ENCODE measurements at regions not wholly inside any gene's neighbourhood (a gene's known extent, or its start where the extent isn't known, plus 50 kb on each side); places are given as distances from the start of the nearest gene placed in this dataset.

DNA sequence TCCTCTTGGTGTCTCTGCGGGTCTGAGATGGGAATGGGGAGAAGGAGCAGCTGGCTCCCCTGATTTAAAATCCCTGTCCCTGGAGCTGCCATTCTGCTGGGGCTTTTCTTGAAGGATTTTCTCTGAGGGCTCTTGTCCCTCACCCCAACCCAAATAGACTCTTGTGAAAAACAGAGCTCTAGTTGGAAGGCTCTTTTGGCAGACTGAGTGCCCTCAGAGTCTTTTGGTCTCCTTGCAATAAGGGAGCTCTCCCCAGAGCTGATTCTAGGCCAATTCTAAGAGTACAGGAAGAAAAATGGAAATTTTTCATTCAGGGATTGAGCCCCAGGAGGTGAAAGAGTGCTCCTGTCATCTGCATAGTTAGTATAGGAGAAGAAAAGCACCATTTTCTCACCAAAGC, 238.3 kb downstream of the COG6 start:
- ATAC-seq (no peak), DNase-seq (no peak)
- ChIA-PET POLR2A (interaction anchor here (0.5 to 1.7 kb wide), 2 partner anchors 9 to 104 kb away, joined by 4 to 5 read pairs; no protein-coding TSS in a partner anchor), CTCF (interaction anchor here (1.1 to 1.4 kb wide), 2 partner anchors 13 to 49 kb away, joined by 3 read pairs; no protein-coding TSS in a partner anchor)
- Histone ChIP-seq H3K27ac (ENCODE audit: low read depth, low read length) (no peak overlapping the region), H3K9me3 (ENCODE audit: control insufficient read depth in 2 of 3, low read length in 3 of 3) (no peaks in the 10 kb centered on the region), H3K27me3 (ENCODE audit: control insufficient read depth in 2 of 2, insufficient read depth in 2 of 2, low read length in 2 of 2) (no peaks in the 10 kb centered on the region), H3K36me3 (ENCODE audit: control insufficient read depth in 2 of 3, insufficient read depth in 3 of 3, low read length in 3 of 3) (no peaks in the 10 kb centered on the region), H3K4me1 (ENCODE audit: control insufficient read depth in 2 of 2, insufficient read depth in 2 of 2, low read length in 2 of 2) (peaks cover 0 to 31% of the 10 kb centered on the region in 2 donors), H3K4me3 (ENCODE audit: low read length) (no peak overlapping the region)
- H3K36me3 Mint-ChIP-seq, result peaks cover 0 to 5% (median 0%) of the 10 kb centered on the region in 5 donors
- H3K4me1 Mint-ChIP-seq, result peaks cover 20 to 51% (median 43%) of the 10 kb centered on the region in 7 donors
- intact Hi-C loops (cut with micrococcal nuclease), result loop anchor here in 1 of 2 donors (2.0 to 5.0 kb wide), 2 partner anchors 49 to 117 kb away; no protein-coding TSS in a partner anchor
- H3K4me3 Mint-ChIP-seq, result peak overlapping the region in 8 of 10 donors; percentile 15 to 80 (median 46)
- H3K9me3 Mint-ChIP-seq, result peaks cover 0 to 1% (median 0%) of the 10 kb centered on the region in 11 donors
- H3K27ac Mint-ChIP-seq, result peak overlapping the region in 7 of 9 donors; percentile 49 to 85 (median 71)
- H3K27me3 Mint-ChIP-seq, result peaks cover 0 to 8% (median 0%) of the 10 kb centered on the region in 5 donors

DNA sequence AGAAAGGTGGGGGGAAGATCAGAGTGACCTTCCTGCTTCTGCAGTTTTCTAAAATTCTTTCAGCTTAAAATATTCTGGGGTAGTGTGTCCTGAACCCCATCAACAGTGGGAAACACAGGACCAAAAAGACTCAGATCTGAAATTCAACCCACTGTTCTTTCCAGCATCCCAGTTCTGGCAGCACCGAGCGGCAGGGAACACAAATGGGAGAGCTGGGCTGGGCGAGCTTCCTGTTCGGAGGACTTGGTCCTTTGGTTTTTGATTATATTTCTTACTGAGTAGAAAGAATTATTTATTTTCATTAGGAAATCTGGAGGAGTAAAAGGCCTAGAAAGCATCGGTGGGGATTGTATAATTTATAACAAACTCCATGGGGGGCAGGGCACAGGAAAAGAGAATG, 239.1 kb downstream of the COG6 start:
- DNase-seq (no peak), ATAC-seq (no peak)
- Mint-ChIP-seq H3K27ac (peak overlapping the region in 5 of 9 donors; percentile 34 to 85 (median 67)), H3K36me3 (peaks cover 0 to 5% (median 0%) of the 10 kb centered on the region in 5 donors), H3K4me1 (peaks cover 20 to 48% (median 43%) of the 10 kb centered on the region in 7 donors), H3K4me3 (no peak overlapping the region), H3K9me3 (peaks cover 0 to 1% (median 0%) of the 10 kb centered on the region in 11 donors), H3K27me3 (peaks cover 0 to 8% (median 0%) of the 10 kb centered on the region in 5 donors)
- Histone ChIP-seq H3K4me3 (ENCODE audit: low read length) (no peak overlapping the region), H3K4me1 (ENCODE audit: control insufficient read depth in 2 of 2, insufficient read depth in 2 of 2, low read length in 2 of 2) (peaks cover 0 to 31% of the 10 kb centered on the region in 2 donors), H3K27me3 (ENCODE audit: control insufficient read depth in 2 of 2, insufficient read depth in 2 of 2, low read length in 2 of 2) (no peaks in the 10 kb centered on the region), H3K9me3 (ENCODE audit: control insufficient read depth in 2 of 3, low read length in 3 of 3) (no peaks in the 10 kb centered on the region), H3K36me3 (ENCODE audit: control insufficient read depth in 2 of 3, insufficient read depth in 3 of 3, low read length in 3 of 3) (no peaks in the 10 kb centered on the region), H3K27ac (ENCODE audit: low read depth, low read length) (no peak overlapping the region)
- intact Hi-C loops (cut with micrococcal nuclease), result loop anchor here in 1 of 2 donors (5.0 kb wide), 1 partner anchor 117 kb away; no protein-coding TSS in a partner anchor
- POLR2A ChIA-PET, result no interaction called here
- CTCF ChIA-PET, result interaction anchor here (1.4 kb wide), 1 partner anchor 12 kb away, joined by 3 read pairs; no protein-coding TSS in a partner anchor

DNA sequence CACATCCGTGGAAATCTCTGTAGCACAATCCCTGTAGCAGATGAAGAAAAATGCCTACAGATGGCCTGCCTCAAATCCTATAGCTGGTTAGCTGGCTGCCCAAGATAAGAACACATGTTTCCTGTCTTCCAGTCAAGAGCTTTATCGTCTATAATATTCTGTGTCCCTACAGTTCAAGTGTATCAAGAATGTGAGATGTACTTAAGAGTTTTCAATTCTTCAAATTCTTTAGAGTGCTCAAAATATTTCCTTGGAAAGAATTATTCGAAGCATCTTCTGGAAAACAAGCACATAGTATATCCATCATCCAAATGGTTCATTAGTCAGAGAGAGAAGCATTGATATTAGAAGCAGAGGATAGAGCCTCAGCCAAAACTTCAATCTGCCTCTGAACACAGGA, 239.8 kb downstream of the COG6 start:
- POLR2A ChIA-PET, result no interaction called here
- Mint-ChIP-seq H3K27me3 (peaks cover 0 to 8% (median 0%) of the 10 kb centered on the region in 5 donors), H3K27ac (peak overlapping the region in 2 of 9 donors; percentile 15 to 59), H3K4me3 (peak overlapping the region in 1 of 10 donors; percentile 14), H3K4me1 (peaks cover 20 to 48% (median 43%) of the 10 kb centered on the region in 7 donors), H3K36me3 (peaks cover 0 to 5% (median 1%) of the 10 kb centered on the region in 5 donors), H3K9me3 (peaks cover 0 to 1% (median 0%) of the 10 kb centered on the region in 11 donors)
- CTCF ChIA-PET, result no interaction called here
- intact Hi-C loops (cut with micrococcal nuclease), result no loop called here
- ATAC-seq, result no peak
- Histone ChIP-seq H3K9me3 (ENCODE audit: control insufficient read depth in 2 of 3, low read length in 3 of 3) (no peaks in the 10 kb centered on the region), H3K27me3 (ENCODE audit: control insufficient read depth in 2 of 2, insufficient read depth in 2 of 2, low read length in 2 of 2) (no peaks in the 10 kb centered on the region), H3K4me1 (ENCODE audit: control insufficient read depth in 2 of 2, insufficient read depth in 2 of 2, low read length in 2 of 2) (peaks cover 0 to 31% of the 10 kb centered on the region in 2 donors), H3K36me3 (ENCODE audit: control insufficient read depth in 2 of 3, insufficient read depth in 3 of 3, low read length in 3 of 3) (no peaks in the 10 kb centered on the region), H3K4me3 (ENCODE audit: low read length) (no peak overlapping the region), H3K27ac (ENCODE audit: low read depth, low read length) (no peak overlapping the region)
- DNase-seq, result no peak

DNA sequence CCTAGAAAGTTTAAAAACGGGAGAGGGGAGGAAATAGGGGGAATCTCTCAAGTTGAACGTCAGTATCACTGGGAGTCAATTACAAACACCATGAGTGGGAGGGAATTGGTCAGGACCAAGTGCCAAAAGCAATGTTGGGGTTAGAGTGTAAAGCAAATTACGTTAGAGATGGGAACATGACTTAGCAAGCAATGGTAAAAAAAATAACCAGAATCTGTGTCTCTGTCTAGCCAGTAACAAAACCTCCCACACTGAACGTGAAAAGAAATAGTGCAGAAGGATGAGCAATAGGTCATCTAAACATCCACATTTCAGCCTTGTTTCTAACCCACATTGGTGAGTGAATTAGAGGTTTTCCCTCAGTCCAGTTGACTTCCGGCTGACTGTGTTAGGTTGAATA, 242.2 kb downstream of the COG6 start:
- Histone ChIP-seq H3K36me3 (ENCODE audit: control insufficient read depth in 2 of 3, insufficient read depth in 3 of 3, low read length in 3 of 3) (no peaks in the 10 kb centered on the region), H3K27ac (ENCODE audit: low read depth, low read length) (no peak overlapping the region), H3K4me3 (ENCODE audit: low read length) (no peak overlapping the region), H3K9me3 (ENCODE audit: control insufficient read depth in 2 of 3, low read length in 3 of 3) (no peaks in the 10 kb centered on the region), H3K4me1 (ENCODE audit: control insufficient read depth in 2 of 2, insufficient read depth in 2 of 2, low read length in 2 of 2) (peaks cover 0 to 16% of the 10 kb centered on the region in 2 donors), H3K27me3 (ENCODE audit: control insufficient read depth in 2 of 2, insufficient read depth in 2 of 2, low read length in 2 of 2) (no peaks in the 10 kb centered on the region)
- DNase-seq, result no peak
- CTCF ChIA-PET, result no interaction called here
- H3K27ac Mint-ChIP-seq, result no peak overlapping the region
- peaks cover 0 to 1% (median 0%) of the 10 kb centered on the region in 11 donors for H3K9me3 Mint-ChIP-seq
- peaks cover 0 to 8% (median 0%) of the 10 kb centered on the region in 5 donors for H3K27me3 Mint-ChIP-seq
- no peak overlapping the region for H3K4me3 Mint-ChIP-seq
- intact Hi-C loops (cut with micrococcal nuclease), result no loop called here
- POLR2A ChIA-PET, result no interaction called here
- H3K36me3 Mint-ChIP-seq, result peaks cover 0 to 4% (median 3%) of the 10 kb centered on the region in 5 donors
- peaks cover 13 to 28% (median 25%) of the 10 kb centered on the region in 7 donors for H3K4me1 Mint-ChIP-seq
- ATAC-seq, result no peak

GRCh38 chr13:39900106-39900750, 244.8 kb downstream of the COG6 start:
- Mint-ChIP-seq H3K4me1 (peaks cover 0 to 4% (median 2%) of the 10 kb centered on the region in 7 donors), H3K9me3 (peaks cover 0 to 1% (median 0%) of the 10 kb centered on the region in 11 donors), H3K27ac (no peak overlapping the region), H3K27me3 (peaks cover 0 to 8% (median 0%) of the 10 kb centered on the region in 5 donors), H3K4me3 (no peak overlapping the region), H3K36me3 (peaks cover 0 to 4% (median 0%) of the 10 kb centered on the region in 5 donors)
- ChIA-PET CTCF (no interaction called here), POLR2A (no interaction called here)
- no peak overlapping the region for H3K4me3 ChIP-seq (ENCODE audit: low read length)
- no peak overlapping the region for H3K27ac ChIP-seq (ENCODE audit: low read depth, low read length)
- H3K9me3 ChIP-seq (ENCODE audit: control insufficient read depth in 2 of 3, low read length in 3 of 3), result no peaks in the 10 kb centered on the region
- H3K36me3 ChIP-seq (ENCODE audit: control insufficient read depth in 2 of 3, insufficient read depth in 3 of 3, low read length in 3 of 3), result no peaks in the 10 kb centered on the region
- ATAC-seq, result no peak
- H3K27me3 ChIP-seq (ENCODE audit: control insufficient read depth in 2 of 2, insufficient read depth in 2 of 2, low read length in 2 of 2), result no peaks in the 10 kb centered on the region
- H3K4me1 ChIP-seq (ENCODE audit: control insufficient read depth in 2 of 2, insufficient read depth in 2 of 2, low read length in 2 of 2), result no peaks in the 10 kb centered on the region
- intact Hi-C loops (cut with micrococcal nuclease), result no loop called here
- no peak for DNase-seq

DNA sequence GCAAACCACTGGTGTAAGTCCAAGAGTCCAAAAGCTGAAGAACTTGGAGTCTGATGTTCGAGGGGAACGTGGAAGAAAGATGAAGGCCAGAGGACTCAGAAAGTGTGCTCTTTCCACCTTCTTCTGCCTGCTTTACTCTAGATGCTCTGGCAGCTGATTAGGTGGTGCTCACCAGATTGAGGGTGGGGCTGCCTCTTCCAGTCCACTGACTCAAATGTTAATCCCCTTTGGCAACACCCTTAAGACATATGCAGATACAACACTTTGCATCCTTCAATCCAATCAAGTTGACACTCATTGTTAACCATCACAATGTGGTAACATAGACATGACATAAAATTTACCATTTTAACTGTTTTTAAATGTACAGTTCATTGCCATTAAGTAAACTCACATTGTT, 249.5 kb downstream of the COG6 start:
- no peak for DNase-seq
- intact Hi-C loops (cut with micrococcal nuclease), result no loop called here
- Histone ChIP-seq H3K9me3 (ENCODE audit: control insufficient read depth in 2 of 3, low read length in 3 of 3) (no peaks in the 10 kb centered on the region), H3K36me3 (ENCODE audit: control insufficient read depth in 2 of 3, insufficient read depth in 3 of 3, low read length in 3 of 3) (no peaks in the 10 kb centered on the region), H3K27me3 (ENCODE audit: control insufficient read depth in 2 of 2, insufficient read depth in 2 of 2, low read length in 2 of 2) (no peaks in the 10 kb centered on the region), H3K27ac (ENCODE audit: low read depth, low read length) (no peak overlapping the region), H3K4me3 (ENCODE audit: low read length) (no peak overlapping the region), H3K4me1 (ENCODE audit: control insufficient read depth in 2 of 2, insufficient read depth in 2 of 2, low read length in 2 of 2) (no peaks in the 10 kb centered on the region)
- Mint-ChIP-seq H3K4me1 (no peaks in the 10 kb centered on the region), H3K9me3 (peaks cover 0 to 3% (median 0%) of the 10 kb centered on the region in 11 donors), H3K36me3 (peaks cover 0 to 4% (median 0%) of the 10 kb centered on the region in 5 donors), H3K4me3 (no peak overlapping the region), H3K27me3 (peaks cover 0 to 2% (median 0%) of the 10 kb centered on the region in 5 donors), H3K27ac (no peak overlapping the region)
- CTCF ChIA-PET, result no interaction called here
- POLR2A ChIA-PET, result no interaction called here
- ATAC-seq, result no peak

Data from naive thymus-derived CD4-positive, alpha-beta T cell (primary cell).